HG02623 (cell line): ENCODE measurements at regions not wholly inside any gene's neighbourhood (a gene's known extent, or its start where the extent isn't known, plus 50 kb on each side); places are given as distances from the start of the nearest gene placed in this dataset.

Experiments used
- ATAC-seq: cut with Tn5 transposase; IDR thresholded peaks from one replicate; pipeline ENCODE4 v1.9.1; 2021; ENCODE audit warnings: moderate library complexity; ENCODE audit not compliant: unreplicated experiment

GRCh38 chr2:235293061-235293460 is 200.8 kb upstream of the AGAP1 start:
- ATAC-seq = no peak

- no peak for ATAC-seq
Observed at GRCh38 chr2:235295831-235296230, 198.0 kb upstream of the AGAP1 start.

GRCh38 chr2:235300368-235301201 is 193.3 kb upstream of the AGAP1 start:
- no peak for ATAC-seq

- ATAC-seq = no peak
Observed at GRCh38 chr2:235301202-235302076, 192.4 kb upstream of the AGAP1 start.

- ATAC-seq = no peak
Observed at GRCh38 chr2:235302263-235302662, 191.6 kb upstream of the AGAP1 start.

- ATAC-seq = no peak
Observed at GRCh38 chr2:235303499-235304291, 190.1 kb upstream of the AGAP1 start.

GRCh38 chr2:235305678-235306077 is 188.2 kb upstream of the AGAP1 start:
- ATAC-seq = no peak

- no peak for ATAC-seq
Observed at GRCh38 chr2:235311044-235311443, 182.8 kb upstream of the AGAP1 start.

GRCh38 chr2:235312571-235312970 is 181.3 kb upstream of the AGAP1 start:
- ATAC-seq = no peak

GRCh38 chr2:235314371-235314930 is 179.4 kb upstream of the AGAP1 start:
- no peak for ATAC-seq

GRCh38 chr2:235319095-235319494 is 174.7 kb upstream of the AGAP1 start:
- no peak for ATAC-seq

- no peak for ATAC-seq
Observed at GRCh38 chr2:235320326-235320725, 173.5 kb upstream of the AGAP1 start.

- ATAC-seq = no peak
Observed at GRCh38 chr2:235324324-235324723, 169.5 kb upstream of the AGAP1 start.

- no peak for ATAC-seq
Observed at GRCh38 chr2:235325151-235325550, 168.7 kb upstream of the AGAP1 start.

GRCh38 chr2:235328991-235329390 is 164.9 kb upstream of the AGAP1 start:
- no peak for ATAC-seq

GRCh38 chr2:235330775-235331451 is 162.9 kb upstream of the AGAP1 start:
- ATAC-seq = no peak

GRCh38 chr2:235332240-235332890 is 161.5 kb upstream of the AGAP1 start:
- no peak for ATAC-seq

GRCh38 chr2:235333076-235333475 is 160.8 kb upstream of the AGAP1 start:
- ATAC-seq = no peak

GRCh38 chr2:235334179-235334578 is 159.7 kb upstream of the AGAP1 start:
- no peak for ATAC-seq
